HG02610 (cell line): ENCODE measurements at regions not wholly inside any gene's neighbourhood (a gene's known extent, or its start where the extent isn't known, plus 50 kb on each side); places are given as distances from the start of the nearest gene placed in this dataset.

Experiments used
- ATAC-seq: cut with Tn5 transposase; IDR thresholded peaks from one replicate; pipeline ENCODE4 v1.9.1; 2021; ENCODE audit warnings: mild to moderate bottlenecking, moderate library complexity; ENCODE audit not compliant: unreplicated experiment

GRCh38 chr9:107198718-107199117, 84.4 kb upstream of the RAD23B start:
- ATAC-seq = no peak

GRCh38 chr9:107208121-107208520, 75.0 kb upstream of the RAD23B start:
- ATAC-seq = no peak

DNA sequence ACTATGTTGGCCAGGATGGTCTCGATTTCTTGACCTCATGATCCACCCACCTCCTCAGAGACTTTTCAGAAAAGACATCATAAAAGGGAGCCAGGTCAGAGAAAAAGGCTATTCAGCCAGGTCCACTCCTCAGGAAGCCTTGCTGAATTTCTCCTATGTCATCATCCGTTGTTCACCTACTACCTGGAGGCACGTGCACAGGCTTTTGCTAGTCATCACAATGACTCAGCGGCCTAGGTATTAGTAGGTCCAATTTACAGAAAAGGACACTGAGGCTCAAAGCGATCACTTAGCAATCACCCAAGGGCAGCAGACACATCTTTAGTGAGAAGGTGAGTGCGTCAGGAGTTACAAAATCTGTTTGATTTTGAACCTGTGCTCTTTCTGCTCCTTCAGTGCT, 72.3 kb upstream of the RAD23B start:
- ATAC-seq = no peak

DNA sequence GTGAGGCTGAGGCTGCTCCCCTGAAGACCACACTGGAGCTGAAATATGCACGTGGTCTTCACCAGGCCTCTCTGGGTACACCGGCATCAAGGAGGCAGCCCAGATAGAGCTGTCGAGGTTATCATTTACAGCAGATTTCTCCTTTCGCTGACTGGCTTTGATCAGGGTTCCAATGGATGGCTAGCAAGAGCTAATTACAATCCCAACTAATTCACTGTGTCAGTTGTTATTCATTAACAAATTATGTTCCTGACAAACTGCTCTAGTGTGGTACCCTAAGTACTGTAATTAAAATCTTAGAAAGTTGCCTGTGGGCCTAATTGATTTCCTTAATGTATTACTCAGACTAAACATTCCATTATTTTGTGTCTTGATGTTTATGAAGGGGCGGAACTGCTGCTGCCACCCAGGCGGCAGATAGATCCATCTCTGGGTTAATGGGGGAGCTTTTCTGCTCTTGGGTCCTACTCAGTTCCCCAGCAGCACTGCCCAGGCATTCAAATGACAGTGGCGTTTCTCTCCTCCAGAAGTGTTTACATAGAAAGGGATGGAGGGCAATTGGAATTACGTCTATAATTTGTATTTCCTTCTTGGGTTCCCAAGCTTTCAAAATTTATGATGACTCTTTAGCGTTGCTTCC, 71.7 kb upstream of the RAD23B start:
- no peak for ATAC-seq

- ATAC-seq = no peak
Observed at GRCh38 chr9:107212613-107213012, 70.5 kb upstream of the RAD23B start.

- ATAC-seq = peak; percentile 21
Observed at GRCh38 chr9:107213080-107213479, 70.0 kb upstream of the RAD23B start.

- peak; percentile 97 for ATAC-seq
Observed at GRCh38 chr9:107213561-107214028, 69.5 kb upstream of the RAD23B start.

DNA sequence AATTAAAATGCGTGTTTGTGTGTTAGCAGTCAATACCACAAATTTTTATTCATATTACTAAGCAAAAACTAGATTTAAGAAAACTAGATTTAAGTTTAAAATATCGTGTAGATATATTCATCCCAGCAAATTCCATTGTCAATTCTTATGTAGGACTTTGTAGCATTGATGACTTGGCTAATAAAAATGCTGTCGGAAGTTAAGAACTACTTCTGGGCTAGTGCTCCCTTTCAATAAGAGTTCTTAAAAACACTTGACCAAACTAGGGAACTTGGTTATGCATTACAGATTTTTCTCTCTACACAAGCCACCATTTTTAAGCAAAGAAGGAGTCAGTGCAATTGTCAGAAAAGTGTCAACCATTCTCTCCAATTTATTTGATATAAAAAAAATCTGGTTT, 68.7 kb upstream of the RAD23B start:
- no peak for ATAC-seq

DNA sequence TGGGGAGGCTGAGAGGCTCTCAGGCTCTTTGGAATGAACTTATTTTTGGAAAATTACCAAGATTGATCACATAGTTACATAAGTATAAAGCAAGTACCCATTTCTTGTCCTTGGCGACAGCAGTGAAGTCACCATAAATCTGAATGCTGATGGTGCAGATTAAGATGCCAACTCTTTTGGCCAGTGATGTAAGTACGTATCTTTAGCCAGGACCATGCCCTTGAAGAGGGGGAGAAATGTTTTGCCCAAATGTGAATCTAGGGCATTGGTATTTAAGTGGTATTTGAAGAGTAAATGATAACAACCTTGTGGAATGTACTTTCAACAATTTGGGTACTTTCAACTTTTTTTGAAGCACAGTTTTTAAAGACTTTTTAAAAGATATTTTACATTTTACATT, 68.2 kb upstream of the RAD23B start:
- ATAC-seq = no peak

- ATAC-seq = no peak
Observed at GRCh38 chr9:107215381-107215780, 67.7 kb upstream of the RAD23B start.

GRCh38 chr9:107216329-107216728, 66.8 kb upstream of the RAD23B start:
- ATAC-seq = no peak

GRCh38 chr9:107218829-107219485, 64.1 kb upstream of the RAD23B start:
- peak; percentile 68 for ATAC-seq

DNA sequence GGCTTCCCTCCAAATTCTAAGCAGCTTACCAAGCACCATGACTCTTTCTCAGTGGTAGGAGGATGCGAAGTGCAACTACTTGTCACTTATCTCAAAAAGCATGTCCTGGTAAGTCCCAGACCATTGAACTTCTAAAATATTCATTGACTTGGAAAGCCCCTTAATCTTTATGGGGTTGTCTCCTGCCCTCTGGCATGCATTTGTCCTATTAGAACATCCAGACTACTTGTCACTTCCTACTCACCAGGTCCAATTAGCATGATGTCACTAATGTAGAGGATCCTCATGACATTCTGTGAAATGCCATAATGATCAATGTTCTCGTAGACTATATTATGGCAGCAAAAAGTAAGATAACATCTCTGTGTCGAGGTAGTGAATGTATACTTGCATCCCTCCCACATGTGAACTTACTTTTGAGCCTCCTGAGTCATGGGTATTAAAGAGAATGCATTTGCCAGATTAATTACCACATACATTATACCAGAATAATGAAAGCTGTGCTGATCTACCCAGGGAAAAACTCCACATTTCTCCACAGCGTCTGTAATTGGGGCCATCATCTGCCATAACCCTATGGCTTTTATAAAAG, 63.5 kb upstream of the RAD23B start:
- ATAC-seq = peak; percentile 47

DNA sequence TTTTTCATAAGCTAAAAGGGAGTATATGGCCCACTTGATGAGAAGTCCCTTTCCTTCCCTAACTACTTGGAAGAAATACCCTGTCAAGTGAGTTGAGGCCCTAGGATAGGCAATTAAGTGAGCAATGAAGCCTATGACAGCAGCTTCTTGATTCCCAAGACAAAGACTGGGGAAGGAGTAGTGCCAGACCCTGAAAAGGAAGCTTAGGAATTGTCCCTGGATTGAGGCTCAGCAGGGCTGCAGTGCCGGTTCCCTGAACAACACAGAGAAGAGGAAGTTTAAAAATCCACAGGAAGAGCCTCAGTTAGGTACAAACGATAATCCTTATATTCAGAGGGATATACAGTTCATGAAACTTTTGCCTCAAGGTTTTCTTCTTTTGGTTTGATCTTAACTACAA, 61.8 kb upstream of the RAD23B start:
- no peak for ATAC-seq

- ATAC-seq = no peak
Observed at GRCh38 chr9:107222020-107222522, 61.0 kb upstream of the RAD23B start.

DNA sequence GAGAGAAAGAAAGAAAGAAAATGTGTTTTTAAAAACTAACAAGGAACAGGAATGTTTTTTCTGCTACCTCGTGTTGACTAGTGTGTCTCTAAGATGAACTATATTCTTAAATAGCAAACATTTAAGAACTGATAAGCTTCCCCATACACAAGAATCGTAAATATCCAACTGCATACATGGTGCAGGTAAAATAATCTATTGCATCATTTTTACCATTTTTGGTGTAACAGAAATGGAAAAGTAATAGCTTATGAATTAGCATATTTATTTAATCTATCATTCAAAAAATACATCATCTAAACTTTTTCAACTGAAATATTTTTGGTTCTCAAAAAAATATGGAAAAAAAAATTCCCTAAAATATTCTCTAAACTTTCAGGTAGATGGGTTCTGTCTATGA, 59.7 kb upstream of the RAD23B start:
- ATAC-seq = no peak

GRCh38 chr9:107224252-107224651, 58.8 kb upstream of the RAD23B start:
- ATAC-seq = no peak

GRCh38 chr9:107226421-107226820, 56.7 kb upstream of the RAD23B start:
- ATAC-seq = no peak

GRCh38 chr9:107227774-107228173, 55.3 kb upstream of the RAD23B start:
- no peak for ATAC-seq

GRCh38 chr9:107228496-107229039, 54.5 kb upstream of the RAD23B start:
- no peak for ATAC-seq

DNA sequence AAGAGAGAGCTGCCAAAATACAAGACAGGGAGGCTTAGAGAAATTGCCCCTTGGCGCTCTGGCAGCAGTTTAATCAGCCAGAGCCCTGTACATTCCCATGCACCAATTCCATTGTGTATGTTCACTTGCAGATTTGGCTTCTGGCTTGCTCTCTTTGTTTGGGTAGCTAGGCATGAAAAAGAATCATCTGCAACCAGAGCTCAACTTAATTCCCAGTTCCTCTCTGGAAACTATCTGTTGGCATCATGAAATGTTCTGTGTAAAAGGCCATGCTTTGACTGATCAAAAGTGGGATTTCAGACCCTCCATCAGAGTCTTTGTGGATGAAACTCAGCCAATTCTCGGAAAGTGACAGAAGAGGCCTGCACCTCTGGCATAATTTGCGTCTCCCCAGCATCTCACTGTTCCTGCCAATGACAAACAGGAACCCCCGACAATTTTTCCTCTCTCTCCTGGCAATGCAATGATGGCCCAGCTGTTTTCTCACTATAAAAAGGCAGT, 53.8 kb upstream of the RAD23B start:
- ATAC-seq = no peak
